Subcutaneous abdominal adipose tissue (tissue), 5 donors: ENCODE measurements at regions not wholly inside any gene's neighbourhood (a gene's known extent, or its start where the extent isn't known, plus 50 kb on each side); places are given as distances from the start of the nearest gene placed in this dataset.

Experiments
- H3K27ac ChIP-seq: one replicate; pipeline ENCODE4 v1.7.0; 2013; ENCODE audit warnings: low read depth, mild to moderate bottlenecking, inconsistent platforms, low read length, moderate library complexity
- H3K27me3 ChIP-seq, 5 donors: one replicate each; pipeline ENCODE4 v1.7.0; 2013; ENCODE audit warnings: low read length in 5 of 5, inconsistent platforms in 1 of 5; ENCODE audit not compliant: control insufficient read depth in 5 of 5, insufficient read depth in 4 of 5
- H3K36me3 ChIP-seq, 5 donors: one replicate each; pipeline ENCODE4 v1.7.0; 2013; ENCODE audit warnings: low read length in 5 of 5; ENCODE audit not compliant: control insufficient read depth in 5 of 5, insufficient read depth in 5 of 5
- H3K4me1 ChIP-seq, 5 donors: one replicate each; pipeline ENCODE4 v1.7.0; 2013; ENCODE audit warnings: low read length in 5 of 5, mild to moderate bottlenecking in 3 of 5, moderate library complexity in 1 of 5; ENCODE audit not compliant: control insufficient read depth in 5 of 5, insufficient read depth in 5 of 5
- H3K4me3 ChIP-seq, 5 donors: one replicate each; pipeline ENCODE4 v1.7.0; 2013; ENCODE audit warnings: low read length in 5 of 5, low read depth in 1 of 5
- H3K9ac ChIP-seq, 5 donors: one replicate each; pipeline ENCODE4 v1.7.0; 2013; ENCODE audit warnings: low read length in 5 of 5, mild to moderate bottlenecking in 4 of 5, moderate library complexity in 3 of 5
- H3K9me3 ChIP-seq, 5 donors: one replicate each; pipeline ENCODE4 v1.7.0; 2013; ENCODE audit warnings: low read length in 5 of 5; ENCODE audit not compliant: control insufficient read depth in 5 of 5
- donor health status: healthy.
- donor health status: healthy.
- donor health status: healthy.
- donor health status: healthy.
- donor health status: healthy.

GRCh38 chr12:24759155-24759554, 189.7 kb downstream of the BCAT1 start:
- H3K27me3 ChIP-seq: peaks cover 0 to 5% (median 0%) of the 10 kb centered on the region in 5 donors
- no peaks in the 10 kb centered on the region for H3K36me3 ChIP-seq
- H3K9ac ChIP-seq: no peak overlapping the region
- no peak overlapping the region for H3K4me3 ChIP-seq
- H3K4me1 ChIP-seq: no peaks in the 10 kb centered on the region
- H3K9me3 ChIP-seq: no peaks in the 10 kb centered on the region
- no peak overlapping the region for H3K27ac ChIP-seq

GRCh38 chr12:24756479-24757024, 192.3 kb downstream of the BCAT1 start:
- Histone ChIP-seq H3K4me3 (no peak overlapping the region), H3K36me3 (no peaks in the 10 kb centered on the region), H3K27me3 (peaks cover 0 to 5% (median 0%) of the 10 kb centered on the region in 5 donors), H3K9me3 (no peaks in the 10 kb centered on the region), H3K27ac (no peak overlapping the region), H3K4me1 (no peaks in the 10 kb centered on the region), H3K9ac (no peak overlapping the region)

GRCh38 chr12:24754690-24755638, 193.9 kb downstream of the BCAT1 start:
- H3K27me3 ChIP-seq: peaks cover 0 to 5% (median 0%) of the 10 kb centered on the region in 5 donors
- H3K36me3 ChIP-seq: no peaks in the 10 kb centered on the region
- no peaks in the 10 kb centered on the region for H3K9me3 ChIP-seq
- no peaks in the 10 kb centered on the region for H3K4me1 ChIP-seq
- no peak overlapping the region for H3K27ac ChIP-seq
- no peak overlapping the region for H3K9ac ChIP-seq
- H3K4me3 ChIP-seq: no peak overlapping the region

GRCh38 chr12:24752763-24753462, 196.0 kb downstream of the BCAT1 start:
- H3K27ac ChIP-seq: no peak overlapping the region
- no peak overlapping the region for H3K4me3 ChIP-seq
- peaks cover 0 to 5% (median 0%) of the 10 kb centered on the region in 5 donors for H3K27me3 ChIP-seq
- H3K9ac ChIP-seq: no peak overlapping the region
- H3K36me3 ChIP-seq: no peaks in the 10 kb centered on the region
- no peaks in the 10 kb centered on the region for H3K9me3 ChIP-seq
- no peaks in the 10 kb centered on the region for H3K4me1 ChIP-seq

- Histone ChIP-seq H3K36me3 (no peaks in the 10 kb centered on the region), H3K4me1 (no peaks in the 10 kb centered on the region), H3K9ac (no peak overlapping the region), H3K27me3 (peaks cover 0 to 3% (median 0%) of the 10 kb centered on the region in 5 donors), H3K4me3 (no peak overlapping the region), H3K9me3 (no peaks in the 10 kb centered on the region), H3K27ac (no peak overlapping the region)
Measured at GRCh38 chr12:24751181-24751580, 197.7 kb downstream of the BCAT1 start.

GRCh38 chr12:24750263-24750662, 198.6 kb downstream of the BCAT1 start:
- Histone ChIP-seq H3K27me3 (peaks cover 0 to 3% (median 0%) of the 10 kb centered on the region in 5 donors), H3K9ac (no peak overlapping the region)

GRCh38 chr12:24749171-24749570, 199.7 kb downstream of the BCAT1 start:
- Histone ChIP-seq H3K27ac (no peak overlapping the region), H3K4me1 (no peaks in the 10 kb centered on the region), H3K27me3 (no peaks in the 10 kb centered on the region), H3K36me3 (no peaks in the 10 kb centered on the region), H3K4me3 (no peak overlapping the region), H3K9ac (no peak overlapping the region), H3K9me3 (no peaks in the 10 kb centered on the region)

More at GRCh38 chr12:24750263-24750662, 198.6 kb downstream of the BCAT1 start:
- no peak overlapping the region for H3K4me3 ChIP-seq
- H3K9me3 ChIP-seq: no peaks in the 10 kb centered on the region
- H3K4me1 ChIP-seq: no peaks in the 10 kb centered on the region
- H3K27ac ChIP-seq: no peak overlapping the region
- H3K36me3 ChIP-seq: no peaks in the 10 kb centered on the region

GRCh38 chr12:24748326-24748725, 200.6 kb downstream of the BCAT1 start:
- Histone ChIP-seq H3K27me3 (no peaks in the 10 kb centered on the region), H3K36me3 (no peaks in the 10 kb centered on the region)

GRCh38 chr12:24746864-24747263, 202.0 kb downstream of the BCAT1 start:
- Histone ChIP-seq H3K4me3 (no peak overlapping the region), H3K27ac (no peak overlapping the region), H3K9me3 (no peaks in the 10 kb centered on the region), H3K36me3 (no peaks in the 10 kb centered on the region), H3K4me1 (no peaks in the 10 kb centered on the region), H3K27me3 (no peaks in the 10 kb centered on the region), H3K9ac (no peak overlapping the region)

More at GRCh38 chr12:24748326-24748725, 200.6 kb downstream of the BCAT1 start:
- H3K4me1 ChIP-seq: no peaks in the 10 kb centered on the region
- no peak overlapping the region for H3K4me3 ChIP-seq
- H3K9ac ChIP-seq: no peak overlapping the region
- no peak overlapping the region for H3K27ac ChIP-seq
- no peaks in the 10 kb centered on the region for H3K9me3 ChIP-seq
